IPS DF 6.9 (cell line): ENCODE measurements at regions not wholly inside any gene's neighbourhood (a gene's known extent, or its start where the extent isn't known, plus 50 kb on each side); places are given as distances from the start of the nearest gene placed in this dataset.

Source experiments
- DNase-seq: peaks from one replicate; pipeline ENCODE4 v3.0.0-alpha.2; 2013; ENCODE audit warnings: low read depth, low spot score
- H3K27ac ChIP-seq: one replicate; pipeline ENCODE4 v1.5.1; 2013; ENCODE audit warnings: low read length, control low read depth
- H3K27me3 ChIP-seq: 2 replicates; pipeline ENCODE4 v1.6.1; 2013; ENCODE audit warnings: mild to moderate bottlenecking, low read length; ENCODE audit not compliant: control insufficient read depth, insufficient read depth
- H3K36me3 ChIP-seq: 2 replicates; pipeline ENCODE4 v1.6.1; 2013; ENCODE audit warnings: low read length; ENCODE audit not compliant: control insufficient read depth, insufficient read depth
- H3K4me1 ChIP-seq: 2 replicates; pipeline ENCODE4 v1.6.1; 2013; ENCODE audit warnings: low read length; ENCODE audit not compliant: control insufficient read depth, insufficient read depth
- H3K4me3 ChIP-seq: 2 replicates; pipeline ENCODE4 v1.5.1; 2013; ENCODE audit warnings: mild to moderate bottlenecking, low read length
- H3K9me3 ChIP-seq: 2 replicates; pipeline ENCODE4 v1.6.1; 2013; ENCODE audit warnings: low read length, inconsistent platforms; ENCODE audit not compliant: control insufficient read depth, insufficient read depth
- WGBS: extraction: QIAGEN DNeasy Blood & Tissue Kit; methylation state at CpG from one replicate; pipeline ENCODE4 v1.1.7; 2013; ENCODE audit warnings: mixed read lengths, missing lambda C conversion rate; ENCODE audit not compliant: insufficient read length, insufficient coverage; 5-methylcytosine and 5-hydroxymethylcytosine counted together

DNA sequence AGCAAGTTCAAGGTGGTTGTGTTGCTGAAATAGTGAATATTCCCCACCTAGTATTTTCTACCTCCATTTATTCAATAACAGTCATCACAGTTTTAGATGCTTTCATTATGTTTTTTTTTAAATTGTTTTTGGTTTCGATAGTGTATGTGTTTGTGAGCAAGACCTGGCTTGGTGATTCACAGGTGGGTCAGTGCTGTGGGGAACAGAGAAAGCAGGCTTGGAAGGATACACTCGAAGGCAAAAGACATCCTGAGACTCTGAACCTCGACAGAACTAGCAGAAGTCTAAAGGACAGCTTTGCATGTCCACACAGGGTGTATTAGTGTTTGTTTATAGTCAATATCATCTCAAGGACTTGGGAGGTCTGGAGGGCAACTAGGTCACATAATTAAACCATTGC, 551.5 kb downstream of the RIT2 start:
- no peak overlapping the region for H3K4me3 ChIP-seq
- no peak for DNase-seq
- no peaks in the 10 kb centered on the region for H3K9me3 ChIP-seq
- H3K27ac ChIP-seq = no peak overlapping the region
- no CpG with 5 or more reads among the region's 3 CpGs for WGBS
- H3K27me3 ChIP-seq = no peaks in the 10 kb centered on the region
- H3K36me3 ChIP-seq = no peaks in the 10 kb centered on the region
- no peaks in the 10 kb centered on the region for H3K4me1 ChIP-seq

DNA sequence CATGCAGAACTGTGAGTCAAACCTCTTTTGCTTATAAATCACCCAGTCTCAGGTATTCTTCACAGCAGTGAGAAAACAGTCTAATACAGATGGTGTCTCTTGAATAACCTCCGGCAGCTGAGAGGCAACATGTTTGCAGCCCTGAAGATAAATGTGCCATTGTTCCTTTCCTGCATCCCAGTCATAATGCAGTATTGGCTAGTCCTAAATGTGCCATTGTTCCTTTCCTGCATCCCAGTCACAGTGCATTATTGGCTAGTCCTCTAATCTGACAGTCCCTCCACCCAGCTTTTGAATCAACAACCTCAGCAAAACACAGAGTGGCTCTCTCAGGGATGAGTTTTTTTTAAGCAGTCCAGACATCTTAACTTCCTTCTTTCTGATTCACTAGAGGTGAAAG, 550.7 kb downstream of the RIT2 start:
- H3K9me3 ChIP-seq = no peaks in the 10 kb centered on the region
- no peak for DNase-seq
- no peak overlapping the region for H3K4me3 ChIP-seq
- H3K27me3 ChIP-seq = no peaks in the 10 kb centered on the region
- no peaks in the 10 kb centered on the region for H3K4me1 ChIP-seq
- no peak overlapping the region for H3K27ac ChIP-seq
- no CpG with 5 or more reads among the region's 1 CpG for WGBS
- H3K36me3 ChIP-seq = no peaks in the 10 kb centered on the region

- no CpG with 5 or more reads among the region's 2 CpGs for WGBS
- DNase-seq = no peak
- Histone ChIP-seq H3K4me1 (no peaks in the 10 kb centered on the region), H3K27me3 (no peaks in the 10 kb centered on the region), H3K27ac (no peak overlapping the region), H3K36me3 (no peaks in the 10 kb centered on the region), H3K4me3 (no peak overlapping the region), H3K9me3 (no peaks in the 10 kb centered on the region)
Measured at GRCh38 chr18:42568773-42569172, 546.7 kb downstream of the RIT2 start.

DNA sequence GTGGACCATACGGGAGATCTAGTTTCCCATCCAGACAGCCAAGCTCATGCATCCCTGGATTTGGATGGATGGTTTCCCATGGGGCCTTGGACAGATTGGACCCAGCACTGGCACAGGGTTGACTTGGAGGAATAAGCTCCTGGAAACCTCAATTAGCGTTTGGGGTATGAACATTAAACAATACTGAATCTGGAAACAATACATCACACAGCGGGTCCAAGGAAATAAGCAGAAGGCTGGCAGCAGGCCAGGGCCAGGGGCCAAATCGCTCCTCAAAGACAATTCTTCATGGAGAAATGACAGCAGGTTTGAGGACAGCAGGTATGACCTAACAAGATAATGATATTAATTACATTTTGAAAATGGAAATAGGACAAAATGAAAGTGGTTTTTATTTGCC, 540.6 kb downstream of the RIT2 start:
- Histone ChIP-seq H3K9me3 (no peaks in the 10 kb centered on the region), H3K4me1 (no peaks in the 10 kb centered on the region), H3K27me3 (no peaks in the 10 kb centered on the region), H3K36me3 (no peaks in the 10 kb centered on the region), H3K4me3 (no peak overlapping the region), H3K27ac (no peak overlapping the region)
- WGBS = no CpG with 5 or more reads among the region's 4 CpGs
- no peak for DNase-seq

DNA sequence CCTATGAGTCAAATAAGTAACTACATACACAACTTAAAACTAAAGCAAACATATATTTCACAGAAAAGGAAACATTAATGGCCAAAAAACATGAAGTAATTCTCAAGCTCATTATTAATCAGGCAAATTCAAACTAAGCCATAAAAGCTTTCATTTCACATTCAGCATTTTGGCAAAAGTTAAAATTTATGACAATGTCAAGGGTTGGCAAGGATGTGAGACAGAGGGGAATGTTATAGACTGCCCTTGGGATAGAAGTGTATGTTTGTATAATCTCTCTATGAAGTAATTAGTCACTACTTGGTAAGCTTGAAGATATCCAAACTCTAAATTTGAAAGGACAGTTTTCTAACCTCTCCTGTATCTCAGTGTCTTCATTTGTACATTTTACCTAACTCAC, 539.4 kb downstream of the RIT2 start:
- DNase-seq = no peak
- H3K36me3 ChIP-seq = no peaks in the 10 kb centered on the region

DNA sequence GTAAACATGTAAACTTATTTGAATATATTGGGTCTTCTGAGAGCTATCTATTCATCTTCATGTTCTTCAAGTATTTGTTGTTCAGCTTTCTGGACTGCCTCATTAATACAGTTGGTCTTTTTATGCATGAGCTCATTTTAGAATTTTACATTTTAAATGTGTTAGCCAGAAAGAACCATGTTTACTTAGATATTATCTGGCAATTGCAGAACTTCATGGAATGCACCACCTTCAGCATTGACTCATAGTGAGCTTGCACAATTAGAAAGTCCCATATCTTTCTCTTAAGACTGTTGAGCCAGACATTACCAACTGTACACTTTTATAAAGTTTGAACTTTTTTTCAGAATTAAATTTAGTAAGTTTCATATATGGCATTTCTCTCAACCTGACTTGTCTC, 536.7 kb downstream of the RIT2 start:
- no peaks in the 10 kb centered on the region for H3K9me3 ChIP-seq
- H3K27ac ChIP-seq = no peak overlapping the region
- no peaks in the 10 kb centered on the region for H3K4me1 ChIP-seq
- DNase-seq = no peak
- H3K4me3 ChIP-seq = no peak overlapping the region
- no peaks in the 10 kb centered on the region for H3K36me3 ChIP-seq
- no peaks in the 10 kb centered on the region for H3K27me3 ChIP-seq

More for the DNA sequence above, 539.4 kb downstream of the RIT2 start:
- Histone ChIP-seq H3K27ac (no peak overlapping the region), H3K27me3 (no peaks in the 10 kb centered on the region), H3K9me3 (no peaks in the 10 kb centered on the region), H3K4me3 (no peak overlapping the region), H3K4me1 (no peaks in the 10 kb centered on the region)

- Histone ChIP-seq H3K9me3 (no peaks in the 10 kb centered on the region), H3K4me1 (peaks cover 2% of the 10 kb centered on the region; the same call in 1 of the 2 replicates)
- WGBS = no CpG with 5 or more reads among the region's 1 CpG
Measured at GRCh38 chr18:42582266-42582665, 533.2 kb downstream of the RIT2 start.

DNA sequence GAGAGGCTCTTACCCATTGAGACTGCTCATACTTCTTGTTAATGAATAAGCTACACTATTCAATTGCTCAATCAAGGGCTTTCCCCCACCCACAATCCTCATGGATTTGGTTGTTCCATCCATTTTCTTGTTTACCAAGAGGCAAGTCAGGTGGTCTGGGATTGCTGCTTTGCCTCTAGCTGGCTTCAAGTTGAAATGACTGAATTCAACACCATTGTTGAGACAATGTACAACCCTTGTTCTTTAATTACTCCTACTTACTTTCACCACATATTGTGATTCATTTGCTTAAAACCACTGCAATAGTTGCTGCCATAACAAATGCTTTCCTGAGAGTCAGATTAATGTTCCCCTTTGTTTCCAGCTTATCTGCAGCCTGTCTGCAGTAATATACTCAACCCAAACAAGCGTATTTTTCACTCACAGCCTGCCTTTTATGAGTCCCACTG, 532.2 kb downstream of the RIT2 start:
- Histone ChIP-seq H3K36me3 (no peaks in the 10 kb centered on the region), H3K9me3 (no peaks in the 10 kb centered on the region), H3K27me3 (no peaks in the 10 kb centered on the region), H3K4me1 (peaks cover 2% of the 10 kb centered on the region; the same call in 1 of the 2 replicates), H3K27ac (no peak overlapping the region), H3K4me3 (no peak overlapping the region)
- no CpG with 5 or more reads among the region's 1 CpG for WGBS
- DNase-seq = no peak

More at GRCh38 chr18:42582266-42582665, 533.2 kb downstream of the RIT2 start:
- H3K27ac ChIP-seq = no peak overlapping the region
- no peaks in the 10 kb centered on the region for H3K27me3 ChIP-seq
- H3K4me3 ChIP-seq = no peak overlapping the region
- no peak for DNase-seq
- no peaks in the 10 kb centered on the region for H3K36me3 ChIP-seq

DNA sequence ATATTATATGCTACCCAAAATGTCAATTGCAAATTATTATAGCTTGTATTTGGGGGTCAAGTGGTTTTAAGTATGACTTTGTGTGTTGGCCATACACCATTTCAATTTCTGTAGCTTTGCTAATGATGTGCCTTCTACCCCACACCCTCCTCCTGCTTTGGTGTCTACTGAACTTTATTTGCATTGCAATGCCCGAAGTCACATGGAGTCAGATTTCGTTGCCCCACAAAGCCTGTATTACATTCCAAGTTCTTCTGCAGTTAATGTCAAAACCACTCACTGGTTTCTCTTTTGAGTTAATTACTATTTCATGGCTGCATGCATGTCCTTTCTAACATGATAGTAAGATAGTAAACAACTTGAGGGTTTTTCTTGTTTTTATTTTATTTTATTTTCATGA, 528.9 kb downstream of the RIT2 start:
- peaks cover 2% of the 10 kb centered on the region; the same call in 1 of the 2 replicates for H3K4me1 ChIP-seq
- H3K4me3 ChIP-seq = no peak overlapping the region
- H3K27me3 ChIP-seq = no peaks in the 10 kb centered on the region
- H3K9me3 ChIP-seq = no peaks in the 10 kb centered on the region
- no peaks in the 10 kb centered on the region for H3K36me3 ChIP-seq
- H3K27ac ChIP-seq = no peak overlapping the region
- no CpG with 5 or more reads among the region's 2 CpGs for WGBS
- no peak for DNase-seq

GRCh38 chr18:42588786-42589185, 526.7 kb downstream of the RIT2 start:
- H3K4me1 ChIP-seq = peaks cover 2% of the 10 kb centered on the region; the same call in 1 of the 2 replicates
- H3K27ac ChIP-seq = no peak overlapping the region
- DNase-seq = no peak
- no peaks in the 10 kb centered on the region for H3K36me3 ChIP-seq
- no peaks in the 10 kb centered on the region for H3K27me3 ChIP-seq
- H3K9me3 ChIP-seq = no peaks in the 10 kb centered on the region
- no CpG with 5 or more reads among the region's 3 CpGs for WGBS
- no peak overlapping the region for H3K4me3 ChIP-seq

DNA sequence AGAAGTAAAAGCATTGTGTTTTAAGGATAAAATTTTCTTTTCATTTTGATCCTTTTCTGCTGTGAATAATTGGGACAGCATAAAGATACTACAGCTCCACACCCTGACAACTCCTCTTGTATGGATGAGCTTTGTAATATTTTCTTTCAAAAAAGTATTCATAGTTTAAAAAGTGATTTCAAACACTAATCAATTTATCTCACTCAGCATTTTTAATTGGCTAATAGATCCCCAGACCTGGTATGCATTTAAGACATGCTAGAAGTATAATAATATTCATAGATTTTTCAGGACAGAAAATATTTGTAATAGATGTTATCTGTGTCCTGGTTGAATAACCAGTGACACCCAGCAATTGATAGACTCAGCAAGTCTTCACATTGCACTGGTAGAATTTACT, 510.7 kb downstream of the RIT2 start:
- H3K27me3 ChIP-seq = no peaks in the 10 kb centered on the region
- H3K4me3 ChIP-seq = no peak overlapping the region
- no peak overlapping the region for H3K27ac ChIP-seq
- DNase-seq = no peak
- no peaks in the 10 kb centered on the region for H3K9me3 ChIP-seq
- no peaks in the 10 kb centered on the region for H3K4me1 ChIP-seq
- no peaks in the 10 kb centered on the region for H3K36me3 ChIP-seq
